Hematopoietic multipotent progenitor cell treated with erythropoietin and hydrocortisone succinate and interleukin-3 and kit ligand, for 4 days (in vitro differentiated cells): ENCODE measurements at regions not wholly inside any gene's neighbourhood (a gene's known extent, or its start where the extent isn't known, plus 50 kb on each side); places are given as distances from the start of the nearest gene placed in this dataset.
A peak's percentile ranks its signal among the peaks of the same experiment; 100 is the strongest.
"Not testable (repeated sequence)": the region's sequence is repeated elsewhere in the genome, so short reads cannot be mapped to it uniquely, and the experiment has no call there.

Experiments
- DNase-seq: peaks from one replicate; pipeline ENCODE4 v3.0.0-alpha.2; 2015

DNA sequence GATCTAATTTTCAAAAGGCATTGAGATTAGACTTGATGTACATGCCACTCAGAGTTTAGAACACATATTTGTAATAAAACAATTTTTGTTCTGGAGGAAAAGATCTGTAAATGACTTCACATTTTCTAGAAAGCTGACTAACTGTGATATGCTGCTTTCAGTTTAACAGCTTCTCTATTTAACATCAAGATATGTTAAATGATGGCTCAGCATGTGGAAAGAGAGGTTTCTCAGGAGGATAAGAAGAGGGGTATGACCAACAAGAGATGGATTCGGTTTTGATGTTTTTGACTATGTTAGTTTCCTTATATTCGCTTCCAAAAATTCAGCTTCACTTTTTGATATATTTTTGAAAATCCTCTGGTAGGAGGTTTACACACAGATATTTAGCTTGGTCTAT is 698.7 kb downstream of the GLUD2 start:
- DNase-seq: no peak

DNA sequence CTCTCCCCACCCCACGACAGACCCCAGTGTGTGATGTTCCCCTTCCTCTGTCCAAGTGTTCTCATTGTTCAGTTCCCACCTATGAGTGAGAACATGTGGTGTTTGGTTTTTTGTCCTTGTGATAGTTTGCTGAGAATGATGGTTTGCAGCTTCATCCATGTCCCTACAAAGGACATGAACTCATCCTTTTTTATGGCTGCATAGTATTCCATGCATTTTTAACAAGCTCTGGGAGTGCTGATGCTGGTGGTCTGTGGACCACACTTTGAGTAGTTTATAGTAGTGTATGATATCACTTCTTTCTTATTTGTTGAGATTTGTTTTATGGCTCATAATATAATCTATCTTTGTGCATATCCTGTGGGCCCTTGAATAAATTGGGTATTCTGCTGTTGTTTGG is 706.2 kb downstream of the GLUD2 start:
- not testable (repeated sequence) for DNase-seq

DNA sequence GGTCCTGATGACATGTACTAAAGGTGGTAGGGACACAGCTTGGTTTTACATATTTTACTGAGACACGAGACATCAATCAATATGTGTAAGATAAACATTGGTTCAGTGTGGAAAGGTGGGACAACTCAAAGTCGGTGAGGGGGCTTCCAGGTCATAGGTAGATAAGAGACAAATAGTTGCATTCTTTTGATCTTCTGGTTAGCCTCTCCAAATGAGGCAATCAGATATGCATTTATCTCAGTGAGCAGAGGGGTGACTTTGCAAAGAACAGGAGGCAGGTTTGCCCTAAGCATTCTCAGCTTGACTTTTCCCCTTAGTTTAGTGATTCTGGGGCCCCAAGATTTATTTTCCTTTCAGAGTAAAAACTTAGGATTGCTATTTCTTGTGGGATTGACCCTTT is 706.9 kb downstream of the GLUD2 start:
- DNase-seq: no peak

DNA sequence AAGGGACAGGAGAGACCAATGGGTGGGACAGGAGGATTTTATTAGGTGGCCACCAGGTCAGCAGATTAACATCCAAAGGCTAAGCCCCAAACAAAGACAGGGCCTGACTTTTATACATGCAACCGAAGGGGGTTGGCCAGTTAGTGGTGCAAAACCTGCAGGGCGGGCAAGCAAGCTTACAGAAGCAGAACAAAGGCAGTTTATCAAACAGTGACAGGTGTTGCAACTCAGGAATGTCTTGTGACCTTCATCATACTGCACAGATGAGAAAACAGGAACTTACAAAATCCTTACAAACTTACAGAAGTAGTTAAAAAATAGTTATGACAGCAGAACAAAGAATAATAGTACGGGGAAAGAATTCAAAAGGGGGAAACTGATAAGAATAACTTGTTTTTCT is 708.1 kb downstream of the GLUD2 start:
- peak; percentile 31 for DNase-seq

DNA sequence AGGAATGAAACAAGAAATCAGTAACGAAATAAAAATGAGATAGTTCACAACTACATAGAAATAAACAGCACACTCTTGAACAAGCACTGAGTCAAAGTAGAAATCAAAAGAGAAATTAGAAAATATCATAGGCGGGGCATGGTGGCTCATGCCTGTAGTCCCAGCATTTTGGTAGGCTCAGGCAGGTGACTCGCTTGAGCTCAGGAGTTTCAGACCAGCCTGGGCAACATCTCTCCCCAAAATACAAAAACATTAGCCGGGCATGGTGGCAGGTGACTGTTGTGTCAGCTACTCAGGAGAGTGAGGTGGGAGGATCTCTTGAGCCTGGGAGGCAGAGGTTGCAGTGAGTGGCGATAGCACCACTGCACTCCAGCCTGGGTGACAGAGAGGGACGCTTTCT is 714.4 kb downstream of the GLUD2 start:
- DNase-seq: no peak

DNA sequence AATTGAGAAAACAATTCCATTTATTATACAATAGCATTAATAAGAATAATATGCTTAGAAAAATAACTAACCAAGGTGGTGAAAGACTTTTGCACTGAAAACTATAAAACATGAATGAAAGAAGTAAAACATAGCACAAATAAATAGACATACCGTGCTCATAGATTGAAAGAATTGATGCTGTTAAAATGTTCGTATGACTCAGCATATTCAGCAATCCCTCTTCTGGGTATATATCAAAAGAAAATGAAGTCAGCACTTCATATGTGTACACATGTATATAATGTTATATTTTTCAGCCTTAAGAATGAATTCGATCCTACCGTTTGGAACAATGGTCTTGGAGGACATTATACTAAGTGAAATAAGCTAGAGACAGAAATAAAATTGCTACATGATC is 716.3 kb downstream of the GLUD2 start:
- no peak for DNase-seq

DNA sequence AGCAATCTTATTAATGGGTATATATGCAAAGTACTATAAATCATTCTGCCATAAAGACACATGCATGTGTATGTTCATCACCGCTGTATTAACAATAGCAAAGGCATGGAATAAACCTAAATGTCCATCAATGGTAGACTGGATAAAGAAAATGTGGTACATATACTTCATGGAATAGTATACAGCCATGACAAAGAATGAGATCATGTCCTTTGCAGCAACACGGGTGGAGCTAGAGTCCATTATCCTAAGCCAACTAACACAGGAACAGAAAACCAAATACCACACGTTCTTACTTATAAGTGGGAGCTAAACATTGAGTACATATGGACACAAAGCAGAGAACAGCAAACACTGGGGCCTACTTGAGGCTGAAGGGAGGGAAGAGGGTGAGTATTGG is 720.8 kb downstream of the GLUD2 start:
- not testable (repeated sequence) for DNase-seq

DNA sequence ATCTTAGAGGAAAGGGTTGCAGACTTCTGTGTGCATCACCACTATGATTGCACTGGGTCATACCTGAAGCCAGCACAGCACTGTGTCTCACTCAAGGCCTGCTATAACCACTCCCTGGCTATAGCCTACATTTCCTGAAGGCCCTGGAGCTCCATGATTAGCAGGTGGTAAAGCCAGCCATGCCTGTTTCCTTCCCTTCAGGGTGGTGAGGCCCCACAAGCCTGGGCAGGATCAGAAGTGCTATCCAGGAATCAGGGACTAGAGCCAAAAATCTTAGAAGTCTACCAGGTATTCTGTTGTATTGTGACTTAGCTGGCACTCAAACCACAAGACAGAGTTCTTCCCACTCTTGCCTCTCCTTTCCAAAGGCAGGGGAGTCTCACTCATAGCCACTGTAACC is 734.6 kb downstream of the GLUD2 start:
- DNase-seq: no peak

DNA sequence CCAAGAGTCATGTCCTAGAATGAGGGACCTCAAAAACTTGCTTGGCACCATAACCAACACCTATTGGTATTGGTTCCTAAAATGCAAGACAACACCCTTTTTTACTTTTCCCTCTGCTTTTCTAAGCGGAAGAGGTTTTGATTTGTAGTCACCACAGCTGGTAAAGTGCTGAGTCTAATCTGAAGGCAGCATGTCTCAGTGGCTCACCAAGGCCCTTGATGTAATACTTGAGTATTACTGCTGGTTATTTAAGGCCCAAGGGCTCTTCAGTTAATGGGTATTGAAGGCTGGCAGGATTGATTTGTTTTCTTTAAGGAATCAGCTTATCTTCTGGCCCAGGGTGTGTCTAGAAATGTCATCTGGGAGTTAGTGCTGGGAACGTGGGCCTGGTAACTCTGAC is 735.1 kb downstream of the GLUD2 start:
- DNase-seq: no peak

DNA sequence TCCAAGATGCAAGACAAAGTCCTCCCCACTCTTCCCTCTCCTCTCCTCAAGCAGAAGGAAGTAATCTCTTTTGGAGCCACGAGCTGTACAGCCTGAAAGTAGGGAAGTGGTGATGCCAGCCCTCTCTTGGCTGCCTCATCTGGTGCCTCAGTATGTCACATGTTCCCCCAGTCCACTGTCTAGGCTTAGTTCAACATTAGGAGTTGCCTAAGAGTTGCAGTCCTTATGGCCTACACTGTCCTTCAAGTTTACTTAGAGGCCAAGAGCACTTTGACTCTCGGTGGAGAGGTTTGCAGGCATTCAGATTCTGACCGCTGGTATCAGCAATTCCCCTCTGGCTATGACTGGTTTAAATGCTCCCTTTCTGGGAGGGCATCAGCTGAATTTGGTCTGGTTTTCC is 735.6 kb downstream of the GLUD2 start:
- no peak for DNase-seq

DNA sequence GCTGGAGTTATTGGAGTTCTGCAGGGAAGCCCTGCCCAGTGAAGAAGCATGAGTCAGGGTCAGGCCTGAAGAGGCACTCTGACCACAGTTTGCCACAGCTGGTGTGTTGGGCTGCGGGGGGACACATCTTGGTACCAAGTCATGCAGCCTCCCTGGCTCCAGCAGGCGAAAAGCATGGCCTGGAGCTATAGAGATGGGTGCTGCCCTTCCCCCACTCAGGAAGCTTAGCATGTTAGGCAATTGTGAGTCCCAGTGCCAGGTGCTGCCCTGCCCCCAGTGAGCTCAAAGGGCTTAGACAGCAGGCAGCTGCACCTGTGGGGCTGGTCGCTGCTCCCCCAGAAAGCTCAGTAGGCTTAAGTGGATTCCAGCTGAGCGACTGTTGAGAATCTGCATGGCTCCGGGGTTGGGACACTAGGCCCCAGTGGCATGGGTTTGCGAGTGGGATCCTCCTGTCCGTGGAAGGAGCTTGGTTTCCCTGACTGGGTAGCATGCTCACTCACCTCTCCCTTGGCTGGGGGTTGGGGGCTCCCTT is 755.5 kb downstream of the GLUD2 start:
- DNase-seq: no peak

DNA sequence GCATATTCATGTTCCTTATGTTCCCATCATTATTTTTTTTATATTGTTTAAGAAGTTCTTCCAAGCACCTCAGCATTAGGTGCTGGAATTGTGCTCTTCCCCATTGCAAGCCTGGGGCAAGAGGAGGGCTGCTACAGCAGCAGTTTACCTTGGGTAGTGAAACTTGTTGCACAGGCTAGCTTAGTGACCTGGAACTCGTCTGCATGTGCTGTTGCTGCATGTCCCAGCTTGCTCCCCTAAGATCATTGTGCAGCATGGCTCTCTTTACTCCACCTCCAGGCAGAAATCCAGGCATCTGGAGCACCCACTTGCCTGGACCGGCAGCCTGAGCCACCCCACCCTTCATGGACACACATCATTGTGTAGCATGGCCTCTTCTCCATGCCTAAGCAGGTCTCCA is 776.0 kb downstream of the GLUD2 start:
- no peak for DNase-seq

DNA sequence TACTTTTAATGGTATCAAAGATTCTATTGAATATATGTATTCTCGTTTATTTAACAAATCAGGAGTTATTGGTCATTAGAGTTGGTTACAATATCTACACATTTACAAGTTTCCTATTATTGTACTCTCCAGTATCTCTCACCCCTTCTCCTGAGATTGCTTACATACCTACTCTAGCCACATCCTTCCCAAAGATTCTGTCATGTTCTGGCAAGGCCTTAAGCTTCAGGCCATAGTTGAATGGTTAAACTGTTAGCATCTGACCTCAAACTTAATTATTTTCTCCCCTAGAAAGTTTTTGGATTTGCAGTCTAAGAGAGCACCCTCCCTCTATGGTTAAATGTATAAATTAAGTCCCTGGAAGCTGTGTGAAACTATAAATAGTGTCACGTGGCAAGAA is 784.2 kb downstream of the GLUD2 start:
- DNase-seq: no peak

DNA sequence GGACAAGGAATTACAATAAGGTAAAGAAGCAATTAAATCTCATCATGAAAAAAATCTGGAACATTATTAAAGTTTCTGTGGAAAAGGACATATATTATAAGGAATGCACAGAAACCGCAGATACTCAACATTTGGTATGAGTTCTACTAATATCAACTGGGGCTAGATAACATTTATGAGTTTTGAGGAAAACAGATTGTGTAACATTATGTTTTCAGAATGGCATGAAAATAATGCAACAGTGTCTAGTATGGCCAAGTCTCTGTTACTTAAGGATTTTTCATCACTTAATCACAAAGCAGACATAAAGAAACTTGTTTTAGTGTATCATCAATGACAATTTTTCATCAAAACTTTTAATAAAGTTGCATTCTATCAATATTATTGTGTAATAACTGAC is 785.0 kb downstream of the GLUD2 start:
- DNase-seq: no peak

DNA sequence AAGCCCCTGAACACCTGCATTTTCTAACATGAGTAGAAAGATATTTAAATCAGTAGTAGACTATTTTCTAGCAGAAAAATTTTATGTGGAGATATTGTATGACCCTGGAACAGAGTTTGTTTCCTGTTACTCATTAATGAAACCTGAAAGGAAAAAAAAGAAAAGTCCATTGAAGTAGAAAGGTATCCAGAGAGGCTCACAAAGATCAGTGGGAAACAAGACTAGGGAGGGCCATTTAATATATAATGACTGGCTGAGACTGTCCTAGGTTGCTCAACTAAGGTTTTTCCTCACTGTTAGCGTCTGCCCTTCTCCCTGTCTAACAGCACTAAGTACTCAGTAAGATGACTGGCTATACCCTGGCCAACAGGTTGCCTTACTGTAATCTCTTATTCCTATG is 788.6 kb downstream of the GLUD2 start:
- DNase-seq: no peak

DNA sequence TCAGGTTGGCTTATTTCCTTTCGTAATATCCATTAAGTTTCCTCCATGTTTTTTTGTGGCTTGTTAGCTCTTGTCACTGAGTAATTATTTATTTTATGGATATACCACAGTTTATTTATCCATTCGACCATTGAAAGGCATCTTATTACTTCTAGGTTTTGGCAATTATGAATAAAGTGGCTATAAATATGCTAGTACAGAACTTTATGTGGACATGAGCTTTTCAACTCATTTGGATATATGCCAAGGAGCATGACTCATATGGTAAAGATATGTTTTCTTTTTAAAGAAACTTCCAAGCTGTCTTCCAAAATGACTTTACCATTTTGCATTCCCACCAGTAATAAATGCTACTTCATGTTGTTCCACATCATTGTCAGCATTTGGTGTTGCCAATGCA is 803.6 kb downstream of the GLUD2 start:
- no peak for DNase-seq

DNA sequence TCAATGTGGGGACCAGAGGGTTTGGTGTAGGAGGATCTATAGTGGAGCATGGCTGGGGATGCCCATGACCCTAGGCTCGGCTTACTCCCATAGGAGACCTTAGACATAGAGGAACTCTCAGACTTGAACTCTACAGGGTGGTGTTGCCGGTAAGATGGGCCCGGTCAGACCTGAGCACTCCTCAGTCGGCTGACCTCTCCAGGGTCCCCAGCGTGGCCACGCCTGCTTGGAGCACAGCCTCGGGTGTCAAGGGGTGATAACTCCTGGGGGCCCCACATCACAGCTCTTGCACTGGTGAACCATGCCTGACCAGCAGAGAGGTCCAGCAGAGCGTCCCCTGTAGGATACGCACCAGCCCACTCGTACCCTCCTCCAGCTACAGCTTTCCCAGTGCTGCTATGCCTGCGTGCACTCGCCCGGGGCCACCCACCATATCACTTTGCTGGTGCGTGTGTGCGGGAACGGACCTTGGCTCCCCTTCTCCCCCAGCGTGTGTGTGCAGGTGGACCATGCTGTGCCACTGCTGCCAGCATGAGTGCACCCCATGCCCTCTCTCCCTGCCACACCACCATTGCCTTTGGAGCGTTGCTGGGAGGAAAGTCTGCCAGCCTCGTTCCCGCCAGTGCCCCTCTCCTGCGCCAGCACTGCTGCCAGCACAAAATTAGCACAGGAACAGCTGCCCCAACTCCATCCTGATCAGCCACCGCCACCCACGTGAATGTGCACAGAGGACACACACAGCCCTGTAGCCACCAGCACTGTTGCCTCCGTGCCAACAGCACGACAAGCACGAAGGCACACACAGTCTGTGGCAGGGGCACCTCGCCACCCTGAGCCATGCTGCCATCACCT is 806.6 kb downstream of the GLUD2 start:
- DNase-seq: no peak

DNA sequence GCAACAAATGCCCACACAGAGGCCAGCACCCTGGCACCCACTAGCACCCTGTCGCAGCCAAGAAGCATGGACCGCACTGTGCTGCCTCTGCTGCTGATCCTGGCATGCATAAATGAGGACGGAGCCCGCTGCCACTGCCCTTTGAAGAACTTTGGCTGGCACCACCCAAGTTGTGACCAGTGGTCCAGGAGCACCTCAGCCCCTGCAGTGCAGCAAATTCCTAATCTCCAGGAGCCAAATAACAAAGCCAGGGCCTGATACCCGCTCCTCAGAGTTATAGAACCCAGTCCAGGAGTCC is 807.2 kb downstream of the GLUD2 start:
- DNase-seq: no peak

DNA sequence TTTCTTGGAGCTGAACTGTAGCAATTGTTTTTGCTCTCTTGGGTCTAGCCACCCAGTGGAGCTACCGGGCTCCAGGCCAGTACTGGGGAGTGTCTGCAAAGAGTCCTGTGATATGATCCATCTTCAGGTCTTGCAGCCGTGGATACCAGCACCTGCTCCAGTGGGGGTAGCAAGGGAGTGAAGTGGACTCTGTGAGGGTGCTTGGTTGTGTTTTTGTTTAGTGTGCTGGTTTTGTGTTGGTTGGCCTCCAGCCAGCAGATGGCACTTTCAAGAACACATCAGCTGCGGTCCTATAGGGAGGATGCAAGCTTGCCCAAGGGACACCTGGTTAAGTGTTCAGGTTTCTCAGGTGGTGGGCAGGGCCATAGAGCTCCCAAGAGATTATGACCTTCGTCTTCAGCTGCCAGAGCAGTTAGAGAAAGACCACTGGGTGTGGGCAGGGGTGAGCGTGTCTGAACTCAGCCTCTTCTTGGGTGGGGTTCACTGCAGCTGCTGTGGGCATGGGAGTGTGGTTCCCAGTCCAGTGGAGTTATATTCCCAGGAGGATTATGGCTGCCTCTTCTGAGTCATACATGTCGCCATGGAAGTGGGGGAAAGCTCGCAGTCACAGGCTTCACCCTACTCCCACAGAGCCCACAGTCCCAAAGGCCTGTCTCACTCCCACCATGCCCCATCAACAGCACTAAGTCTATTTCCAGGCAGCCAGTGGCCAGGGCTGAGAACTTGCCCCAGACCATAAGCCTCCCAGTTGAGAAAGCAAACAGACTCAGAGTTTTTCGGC is 811.6 kb downstream of the GLUD2 start:
- no peak for DNase-seq

DNA sequence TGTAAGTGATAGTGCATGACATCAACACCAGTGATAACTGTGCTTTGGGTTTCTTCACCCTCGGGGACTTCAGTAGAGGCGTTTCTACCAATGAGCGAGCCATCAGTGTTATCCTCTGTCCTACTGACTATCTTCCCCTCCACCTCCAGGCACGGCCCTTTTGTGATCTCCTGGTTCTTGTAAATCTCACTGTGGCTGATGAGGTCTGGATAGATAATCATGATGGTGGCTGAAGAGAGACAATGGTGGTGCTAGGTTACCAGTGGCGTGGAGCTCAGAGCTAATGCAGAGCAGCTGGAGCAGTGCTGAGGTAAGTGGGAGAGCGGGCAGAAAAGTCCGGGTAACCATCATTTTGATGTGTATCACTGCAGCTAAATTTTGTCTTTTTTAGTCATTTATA is 816.6 kb downstream of the GLUD2 start:
- no peak for DNase-seq

DNA sequence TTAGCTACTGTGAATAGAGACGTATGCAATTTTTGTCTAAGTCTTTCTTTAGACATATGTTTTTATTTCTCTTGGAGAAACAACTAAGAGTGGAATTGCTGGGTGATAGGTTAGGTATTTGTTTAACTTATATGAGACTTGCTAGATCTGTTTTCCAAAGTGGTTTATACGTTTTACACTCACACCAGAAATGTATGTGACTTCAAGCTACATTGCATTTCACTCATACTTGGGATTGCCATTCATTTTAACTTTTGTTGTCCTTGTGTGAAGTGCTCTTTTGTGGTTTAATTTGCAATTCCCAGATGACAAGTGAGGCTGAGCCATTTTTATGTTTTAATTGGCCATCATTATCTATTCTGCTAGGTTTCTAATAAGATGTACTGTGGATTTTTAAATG is 817.2 kb downstream of the GLUD2 start:
- DNase-seq: no peak

DNA sequence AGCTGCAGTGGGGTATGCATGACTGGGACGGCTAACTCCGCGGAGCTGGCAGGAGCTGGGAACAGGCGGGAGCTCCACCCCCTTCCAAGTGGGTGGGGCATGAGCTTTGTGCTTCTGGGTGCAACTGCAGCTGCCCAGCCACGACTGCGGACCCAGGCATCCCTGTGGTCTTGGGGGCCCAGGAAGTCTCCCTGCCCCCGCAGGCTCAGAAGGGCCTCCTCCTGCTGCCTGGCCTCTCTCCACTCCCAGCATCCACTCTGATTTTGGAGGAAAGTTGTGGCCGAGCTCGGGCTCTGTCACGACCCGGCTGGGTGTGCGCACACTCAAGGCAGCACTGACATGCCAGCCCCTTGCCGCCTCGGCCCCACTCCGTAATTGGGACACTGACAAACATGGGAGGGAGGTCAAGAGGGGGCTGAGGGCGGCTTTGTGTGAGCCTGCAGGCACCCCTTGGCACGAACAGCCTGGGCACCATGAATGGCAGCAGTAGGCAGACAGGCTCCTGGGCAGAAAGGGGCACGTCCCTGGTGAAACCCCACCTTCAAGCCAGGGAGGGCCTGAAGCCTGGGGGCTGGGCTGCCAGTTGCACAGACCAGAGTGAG is 822.6 kb downstream of the GLUD2 start:
- DNase-seq: no peak

DNA sequence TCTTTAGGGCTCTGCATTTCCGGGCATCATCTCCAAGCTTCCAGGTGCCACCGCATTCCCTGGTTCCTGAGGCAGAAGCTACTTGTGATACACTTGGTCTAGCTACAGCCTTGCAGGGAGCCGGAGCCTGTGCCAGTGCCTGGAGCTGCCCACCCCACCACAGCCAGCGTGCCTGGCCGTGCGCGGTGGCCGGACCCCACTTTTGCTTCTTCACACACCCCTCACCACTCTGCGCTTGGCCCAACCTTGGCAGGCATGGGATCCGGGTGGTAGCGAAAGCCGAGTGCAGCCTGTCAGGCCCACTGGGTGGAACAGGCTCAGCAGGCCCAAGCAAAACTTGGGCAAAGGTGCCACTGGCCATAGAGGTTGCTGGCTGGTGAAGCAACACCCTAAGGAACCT is 823.7 kb downstream of the GLUD2 start:
- DNase-seq: no peak

DNA sequence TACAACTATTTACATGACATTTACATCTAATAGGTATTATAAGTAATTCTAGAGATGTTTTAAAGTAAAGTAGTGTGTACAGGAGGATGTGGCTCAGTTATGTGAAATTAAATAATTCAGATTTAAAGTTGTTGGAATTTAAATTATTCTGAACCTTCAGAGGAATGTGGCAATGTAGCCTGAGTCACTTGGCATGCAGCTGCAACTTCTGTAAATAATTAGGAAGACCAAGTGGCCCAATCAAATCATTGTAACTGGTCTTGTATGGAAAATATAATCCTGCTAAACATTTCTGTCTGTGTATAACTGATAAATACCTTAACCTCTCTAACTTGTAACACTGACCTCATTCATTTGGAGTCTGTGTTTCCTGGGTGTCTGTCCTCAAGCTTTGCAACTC is 828.9 kb downstream of the GLUD2 start:
- DNase-seq: no peak
